ENCODE measurements at regions not wholly inside any gene's neighbourhood (a gene's known extent, or its start where the extent isn't known, plus 50 kb on each side); places are given as distances from the start of the nearest gene placed in this dataset.

DNA sequence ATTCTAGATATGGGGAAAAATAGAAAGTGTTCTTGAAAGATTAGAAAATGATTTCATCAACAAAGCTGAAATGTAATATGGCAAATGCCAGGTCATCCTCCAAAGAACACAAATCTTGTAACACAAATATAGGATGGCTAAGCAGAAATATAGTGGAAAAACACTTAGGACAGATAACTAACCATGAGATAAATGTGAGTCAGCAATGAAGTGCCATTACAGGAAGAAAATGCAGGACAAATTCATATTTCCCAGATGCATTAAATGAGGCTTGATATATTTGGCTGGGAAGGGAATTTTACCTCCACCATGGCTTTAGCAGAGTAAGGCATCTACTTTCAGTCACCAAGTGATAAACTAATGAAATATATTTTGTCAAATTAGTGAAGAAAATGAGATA is 92.8 kb upstream of the SEMA6D start:
- H3K4me3 ChIP-seq (ENCODE audit: insufficient read depth, low read length, poor library complexity, severe bottlenecking): no peak overlapping the region
- no peaks in the 10 kb centered on the region for H3K79me2 ChIP-seq (ENCODE audit: insufficient read depth, low read length)
- H3K9me3 ChIP-seq (ENCODE audit: insufficient read depth, low read length): no peaks in the 10 kb centered on the region
- no peaks in the 10 kb centered on the region for H3K36me3 ChIP-seq (ENCODE audit: low read length)
- no peaks in the 10 kb centered on the region for H3K9me2 ChIP-seq (replicated peaks; ENCODE audit: insufficient read depth, low read length)
- no peaks in the 10 kb centered on the region for H3K27me3 ChIP-seq (ENCODE audit: low read length)
- no peaks in the 10 kb centered on the region for H4K20me1 ChIP-seq (ENCODE audit: low read depth, low read length)
- no peak for TF ChIP-seq EZH2phosphoT487 (conservative IDR thresholded peaks at IDR 0.05; ENCODE audit: low read length)
- TF ChIP-seq, protein P1, sequence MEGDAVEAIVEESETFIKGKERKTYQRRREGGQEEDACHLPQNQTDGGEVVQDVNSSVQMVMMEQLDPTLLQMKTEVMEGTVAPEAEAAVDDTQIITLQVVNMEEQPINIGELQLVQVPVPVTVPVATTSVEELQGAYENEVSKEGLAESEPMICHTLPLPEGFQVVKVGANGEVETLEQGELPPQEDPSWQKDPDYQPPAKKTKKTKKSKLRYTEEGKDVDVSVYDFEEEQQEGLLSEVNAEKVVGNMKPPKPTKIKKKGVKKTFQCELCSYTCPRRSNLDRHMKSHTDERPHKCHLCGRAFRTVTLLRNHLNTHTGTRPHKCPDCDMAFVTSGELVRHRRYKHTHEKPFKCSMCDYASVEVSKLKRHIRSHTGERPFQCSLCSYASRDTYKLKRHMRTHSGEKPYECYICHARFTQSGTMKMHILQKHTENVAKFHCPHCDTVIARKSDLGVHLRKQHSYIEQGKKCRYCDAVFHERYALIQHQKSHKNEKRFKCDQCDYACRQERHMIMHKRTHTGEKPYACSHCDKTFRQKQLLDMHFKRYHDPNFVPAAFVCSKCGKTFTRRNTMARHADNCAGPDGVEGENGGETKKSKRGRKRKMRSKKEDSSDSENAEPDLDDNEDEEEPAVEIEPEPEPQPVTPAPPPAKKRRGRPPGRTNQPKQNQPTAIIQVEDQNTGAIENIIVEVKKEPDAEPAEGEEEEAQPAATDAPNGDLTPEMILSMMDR (IDR thresholded peaks at IDR 0.05; ENCODE audit: insufficient read depth, low read length, poor library complexity, severe bottlenecking): no peak
- H3K9ac ChIP-seq (ENCODE audit: low read length): no peak overlapping the region
- H3K4me2 ChIP-seq (ENCODE audit: low read depth, low read length, poor library complexity, severe bottlenecking): no peak overlapping the region
- no peak overlapping the region for H3K27ac ChIP-seq (ENCODE audit: low read depth, low read length)
- H3F3A ChIP-seq (ENCODE audit: insufficient read depth): no peaks in the 10 kb centered on the region
- H2AFZ ChIP-seq (ENCODE audit: low read depth, low read length, severe bottlenecking): no peak overlapping the region

DNA sequence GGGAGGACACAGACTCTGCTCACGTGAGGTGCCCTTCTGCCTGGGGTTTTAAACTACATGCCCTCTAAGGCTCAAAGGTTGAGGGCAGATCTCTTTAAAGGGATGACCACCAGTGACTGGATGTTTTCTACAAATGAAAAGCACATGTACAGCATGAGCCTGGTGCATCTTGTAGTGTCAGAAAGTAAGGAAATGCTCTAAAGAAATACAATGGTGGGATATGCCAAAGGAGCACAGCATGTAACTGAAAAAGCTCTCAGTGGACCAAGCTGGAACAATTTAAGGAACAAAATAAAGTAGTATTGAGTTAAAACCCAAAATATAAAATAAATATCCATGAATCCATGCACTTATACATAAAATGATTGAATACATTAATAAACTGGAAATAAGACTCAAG is 78.3 kb upstream of the SEMA6D start:
- Histone ChIP-seq H3K9me2 (replicated peaks; ENCODE audit: insufficient read depth, low read length) (no peaks in the 10 kb centered on the region), H3K27ac (ENCODE audit: low read depth, low read length) (no peak overlapping the region), H3F3A (ENCODE audit: insufficient read depth) (no peaks in the 10 kb centered on the region), H3K36me3 (ENCODE audit: low read length) (no peaks in the 10 kb centered on the region), H4K20me1 (ENCODE audit: low read depth, low read length) (no peaks in the 10 kb centered on the region), H3K9me3 (ENCODE audit: insufficient read depth, low read length) (no peaks in the 10 kb centered on the region), H3K27me3 (ENCODE audit: low read length) (no peaks in the 10 kb centered on the region), H3K9ac (ENCODE audit: low read length) (no peak overlapping the region), H3K4me3 (ENCODE audit: insufficient read depth, low read length, poor library complexity, severe bottlenecking) (no peak overlapping the region), H3K79me2 (ENCODE audit: insufficient read depth, low read length) (no peaks in the 10 kb centered on the region), H3K4me2 (ENCODE audit: low read depth, low read length, poor library complexity, severe bottlenecking) (no peak overlapping the region), H2AFZ (ENCODE audit: low read depth, low read length, severe bottlenecking) (no peak overlapping the region)
- TF ChIP-seq, protein P1 (IDR thresholded peaks at IDR 0.05; ENCODE audit: insufficient read depth, low read length, poor library complexity, severe bottlenecking): no peak
- TF ChIP-seq EZH2phosphoT487 (conservative IDR thresholded peaks at IDR 0.05; ENCODE audit: low read length): no peak

DNA sequence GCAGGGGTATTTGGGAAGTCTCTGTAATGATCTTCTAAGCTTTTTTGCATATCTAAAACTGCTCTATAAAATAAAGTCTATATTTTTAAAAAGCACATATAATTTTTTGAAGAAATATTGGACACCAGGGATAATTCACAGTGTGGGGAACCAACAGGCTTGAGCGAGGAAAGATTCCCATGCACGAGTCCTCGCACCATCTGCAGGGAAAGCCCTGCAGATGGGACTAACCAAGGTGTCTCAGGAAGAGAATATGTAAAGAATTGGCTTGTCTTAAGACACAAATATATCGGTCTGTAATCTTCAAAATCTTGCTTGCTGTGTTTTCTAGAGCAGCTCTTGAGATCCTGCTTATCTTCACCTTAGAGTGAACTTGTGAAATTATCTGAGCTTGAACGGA is 77.2 kb upstream of the SEMA6D start:
- Histone ChIP-seq H4K20me1 (ENCODE audit: low read depth, low read length) (no peaks in the 10 kb centered on the region), H2AFZ (ENCODE audit: low read depth, low read length, severe bottlenecking) (no peak overlapping the region), H3K36me3 (ENCODE audit: low read length) (no peaks in the 10 kb centered on the region), H3K27me3 (ENCODE audit: low read length) (no peaks in the 10 kb centered on the region), H3K4me3 (ENCODE audit: insufficient read depth, low read length, poor library complexity, severe bottlenecking) (no peak overlapping the region), H3K9ac (ENCODE audit: low read length) (no peak overlapping the region), H3K79me2 (ENCODE audit: insufficient read depth, low read length) (no peaks in the 10 kb centered on the region), H3F3A (ENCODE audit: insufficient read depth) (no peaks in the 10 kb centered on the region), H3K27ac (ENCODE audit: low read depth, low read length) (no peak overlapping the region), H3K4me2 (ENCODE audit: low read depth, low read length, poor library complexity, severe bottlenecking) (no peak overlapping the region), H3K9me2 (replicated peaks; ENCODE audit: insufficient read depth, low read length) (no peaks in the 10 kb centered on the region), H3K9me3 (ENCODE audit: insufficient read depth, low read length) (no peaks in the 10 kb centered on the region)
- TF ChIP-seq, protein P1 (IDR thresholded peaks at IDR 0.05; ENCODE audit: insufficient read depth, low read length, poor library complexity, severe bottlenecking): no peak
- TF ChIP-seq EZH2phosphoT487 (conservative IDR thresholded peaks at IDR 0.05; ENCODE audit: low read length): no peak

DNA sequence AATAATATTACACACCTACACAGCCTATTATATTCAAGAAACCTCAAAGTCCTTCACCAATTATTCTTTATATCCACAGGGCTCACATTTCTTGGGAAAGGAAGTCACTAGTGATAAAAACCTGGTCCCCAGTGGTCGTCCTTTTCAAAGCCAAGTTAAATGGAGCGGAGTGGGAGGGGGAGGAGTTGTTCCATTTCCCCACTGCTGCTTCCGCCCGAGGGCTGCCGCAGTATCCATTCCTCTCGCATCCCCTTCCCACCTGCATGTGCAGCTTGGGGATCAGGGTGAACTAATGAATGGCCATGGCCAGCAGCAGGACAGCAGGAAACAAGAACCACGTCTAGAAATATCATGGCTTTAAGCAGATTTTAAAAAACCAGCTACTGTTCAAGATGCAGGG is 76.4 kb upstream of the SEMA6D start:
- Histone ChIP-seq H3K79me2 (ENCODE audit: insufficient read depth, low read length) (no peaks in the 10 kb centered on the region), H2AFZ (ENCODE audit: low read depth, low read length, severe bottlenecking) (no peak overlapping the region), H3K9me3 (ENCODE audit: insufficient read depth, low read length) (no peaks in the 10 kb centered on the region), H4K20me1 (ENCODE audit: low read depth, low read length) (no peaks in the 10 kb centered on the region), H3K9me2 (replicated peaks; ENCODE audit: insufficient read depth, low read length) (no peaks in the 10 kb centered on the region), H3K9ac (ENCODE audit: low read length) (no peak overlapping the region), H3K36me3 (ENCODE audit: low read length) (no peaks in the 10 kb centered on the region), H3F3A (ENCODE audit: insufficient read depth) (no peaks in the 10 kb centered on the region), H3K27ac (ENCODE audit: low read depth, low read length) (no peak overlapping the region), H3K27me3 (ENCODE audit: low read length) (no peaks in the 10 kb centered on the region), H3K4me2 (ENCODE audit: low read depth, low read length, poor library complexity, severe bottlenecking) (no peak overlapping the region), H3K4me3 (ENCODE audit: insufficient read depth, low read length, poor library complexity, severe bottlenecking) (no peak overlapping the region)
- TF ChIP-seq, protein P1 (IDR thresholded peaks at IDR 0.05; ENCODE audit: insufficient read depth, low read length, poor library complexity, severe bottlenecking): no peak
- no peak for TF ChIP-seq EZH2phosphoT487 (conservative IDR thresholded peaks at IDR 0.05; ENCODE audit: low read length)

All from SU-DHL-6 (cell line).